DMS53 treated with DMSO at 0.1 percent for 48 hours (cell line): ENCODE measurements at regions not wholly inside any gene's neighbourhood (a gene's known extent, or its start where the extent isn't known, plus 50 kb on each side); places are given as distances from the start of the nearest gene placed in this dataset.

Experiments used
- DNase-seq: peaks from one replicate; lab custom pipeline; 2025; ENCODE audit not compliant: unreplicated experiment; lab: John Stamatoyannopoulos, UW

- no peak for DNase-seq
These were observed 581.6 kb upstream of the PSMD7 start for GRCh38 chr16:73714976-73715375.

- no peak for DNase-seq
These were observed 582.7 kb upstream of the PSMD7 start for GRCh38 chr16:73713778-73714495.

GRCh38 chr16:73713251-73713650 lies 583.4 kb upstream of the PSMD7 start:
- DNase-seq: no peak

DNA sequence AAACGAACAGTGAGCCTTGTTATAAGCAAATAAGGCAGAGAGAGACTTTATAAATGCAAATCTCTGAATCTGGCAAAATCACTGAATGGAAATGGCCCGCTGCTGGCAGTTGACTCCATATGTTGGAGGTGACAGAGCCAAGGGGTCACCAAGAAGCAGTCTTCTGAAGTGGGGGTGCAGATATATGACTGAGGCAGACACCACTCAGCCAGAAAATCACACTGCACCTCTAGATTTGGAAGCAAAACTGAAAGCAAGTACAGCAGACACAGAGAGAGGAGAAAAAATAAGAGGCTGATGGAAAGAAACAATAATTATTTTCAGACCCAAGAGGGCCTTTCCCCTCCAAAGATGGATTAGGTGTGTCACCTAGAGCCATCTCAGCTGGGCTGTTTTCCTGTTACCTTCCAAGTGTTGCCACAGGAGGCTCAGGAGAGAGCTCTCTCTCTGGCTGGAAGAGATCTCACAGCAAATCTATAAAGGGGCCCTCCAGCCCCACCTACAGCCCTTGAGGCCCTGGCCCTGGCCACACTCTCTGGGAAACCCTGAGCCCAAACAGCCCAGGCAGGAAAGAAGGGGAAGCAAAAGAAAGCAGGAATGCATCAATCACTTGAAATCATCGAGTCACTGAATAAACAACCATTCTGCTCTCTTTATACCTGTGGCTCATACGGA lies 585.1 kb upstream of the PSMD7 start:
- DNase-seq: no peak

GRCh38 chr16:73710526-73710925 lies 586.1 kb upstream of the PSMD7 start:
- no peak for DNase-seq

DNA sequence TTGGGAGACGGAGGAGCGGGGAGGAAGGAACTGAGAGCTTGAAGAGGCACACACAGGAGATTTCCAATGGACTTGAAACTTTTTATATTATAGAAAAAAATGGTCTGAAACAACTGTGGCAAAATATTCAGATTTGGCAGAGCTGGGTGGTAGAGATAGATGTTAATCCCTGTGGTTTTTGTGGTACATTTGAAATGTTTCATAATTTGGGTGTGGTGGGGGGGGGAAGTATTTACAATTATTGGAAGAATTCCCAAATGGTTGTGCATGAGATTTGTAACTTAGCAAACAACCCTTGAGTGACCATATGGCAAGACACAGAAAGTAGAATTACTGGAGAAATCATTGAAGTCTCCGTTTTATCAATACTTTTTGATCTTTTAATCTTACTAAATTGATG lies 588.8 kb upstream of the PSMD7 start:
- no peak for DNase-seq

DNA sequence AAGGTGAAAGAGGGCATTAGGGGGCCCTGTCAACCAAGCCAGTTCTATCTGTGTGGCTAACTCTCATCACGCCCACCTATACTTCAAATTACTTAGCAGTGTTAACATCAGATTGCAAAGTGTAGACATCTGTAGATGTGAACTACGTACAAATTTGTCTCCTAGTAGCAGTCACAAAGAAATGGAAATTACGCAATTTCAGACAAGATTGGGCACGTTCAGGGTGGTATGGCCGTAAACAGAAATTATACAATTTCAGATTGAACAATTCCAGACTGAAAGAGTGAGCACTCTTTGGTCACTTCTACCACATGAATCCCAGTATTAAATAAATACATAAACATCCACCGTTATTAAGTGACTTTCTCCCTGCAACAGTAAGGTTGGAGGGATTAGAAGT lies 592.7 kb upstream of the PSMD7 start:
- DNase-seq: no peak

GRCh38 chr16:73697336-73697735 lies 599.3 kb upstream of the PSMD7 start:
- peak; percentile 6 for DNase-seq

DNA sequence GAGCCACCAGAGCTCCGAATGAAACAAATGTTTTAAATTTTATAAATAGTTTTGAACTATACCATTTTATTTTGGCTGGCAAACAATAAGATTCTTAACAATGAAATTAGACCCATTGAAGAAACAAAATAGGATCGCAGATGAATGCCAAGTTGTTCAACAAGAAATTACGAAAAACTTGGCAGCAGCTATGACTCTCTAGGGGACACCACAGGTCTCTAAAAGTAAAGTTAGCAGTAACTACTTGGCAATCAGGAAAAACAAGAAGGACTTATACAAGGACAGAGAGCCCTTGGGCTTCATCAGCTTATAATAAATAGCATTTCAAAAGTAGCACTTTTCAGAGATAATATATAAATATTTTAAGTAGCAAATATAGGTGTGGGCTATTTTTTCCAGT lies 603.8 kb upstream of the PSMD7 start:
- no peak for DNase-seq

DNA sequence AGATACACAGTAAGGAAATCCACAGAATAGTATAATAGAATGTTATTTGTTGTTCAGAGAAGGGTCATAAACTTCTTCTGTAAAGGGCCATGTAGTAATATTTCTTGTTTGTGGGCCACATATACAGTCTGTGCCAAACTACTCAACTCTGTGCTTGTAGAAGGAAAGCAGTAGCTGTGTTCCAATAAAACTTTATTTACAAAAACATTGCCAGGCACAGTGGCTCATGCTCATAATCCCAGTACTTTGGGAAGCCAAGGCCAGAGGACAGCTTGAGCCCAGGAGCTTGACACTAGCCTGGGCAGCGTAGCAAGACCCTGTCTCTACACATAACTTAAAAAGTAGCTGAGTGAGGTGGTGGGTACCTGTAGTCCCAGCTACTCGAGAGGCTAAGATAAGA lies 612.8 kb upstream of the PSMD7 start:
- no peak for DNase-seq

GRCh38 chr16:73672135-73672534 lies 624.2 kb upstream of the ZFHX3 start:
- DNase-seq: no peak

DNA sequence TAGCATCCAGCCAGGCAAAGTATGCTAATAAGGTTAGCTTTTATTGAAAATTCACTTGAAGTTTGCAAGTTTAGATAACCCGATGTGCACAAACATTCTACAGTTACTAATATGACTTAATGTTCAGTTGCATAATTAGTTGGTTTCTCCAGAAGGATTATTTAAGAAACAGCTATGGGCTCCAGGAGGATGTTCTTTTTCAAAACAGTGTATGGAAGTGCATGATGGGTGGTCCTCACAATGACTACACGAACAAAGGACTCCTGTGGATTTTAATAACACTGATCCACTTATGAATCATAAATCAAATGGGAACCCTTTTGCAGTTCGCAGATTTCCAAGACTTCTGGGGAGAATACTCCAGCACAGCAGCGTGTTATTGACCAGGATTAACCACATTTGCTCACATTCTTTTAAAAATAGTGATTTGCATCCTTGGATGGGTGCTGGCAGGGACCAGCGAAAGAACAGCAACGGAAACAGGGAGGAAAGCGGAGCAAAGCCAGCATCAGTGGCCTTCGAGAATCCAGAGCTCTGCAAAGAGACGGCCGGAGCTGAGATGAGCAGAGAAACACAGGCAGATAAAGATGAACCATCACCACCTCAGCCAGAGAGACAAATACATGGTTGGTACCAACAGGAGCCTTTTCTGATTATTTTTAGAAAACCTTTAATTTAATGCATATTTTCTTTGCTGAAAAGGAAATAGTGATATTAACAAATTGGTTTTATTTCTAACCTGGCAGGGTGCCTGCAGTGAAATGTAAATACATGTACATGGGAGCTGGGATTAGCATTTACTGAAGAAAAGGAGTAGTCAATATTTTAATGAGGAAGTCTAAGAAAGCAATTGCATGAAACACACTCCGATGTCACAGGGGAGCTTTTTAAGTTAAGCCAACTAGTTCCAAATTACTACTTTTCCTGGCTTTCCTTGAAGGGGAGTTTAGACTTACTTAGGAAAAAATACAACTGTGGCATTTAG lies 623.2 kb upstream of the ZFHX3 start:
- no peak for DNase-seq

GRCh38 chr16:73669535-73670274 lies 621.8 kb upstream of the ZFHX3 start:
- DNase-seq: no peak

DNA sequence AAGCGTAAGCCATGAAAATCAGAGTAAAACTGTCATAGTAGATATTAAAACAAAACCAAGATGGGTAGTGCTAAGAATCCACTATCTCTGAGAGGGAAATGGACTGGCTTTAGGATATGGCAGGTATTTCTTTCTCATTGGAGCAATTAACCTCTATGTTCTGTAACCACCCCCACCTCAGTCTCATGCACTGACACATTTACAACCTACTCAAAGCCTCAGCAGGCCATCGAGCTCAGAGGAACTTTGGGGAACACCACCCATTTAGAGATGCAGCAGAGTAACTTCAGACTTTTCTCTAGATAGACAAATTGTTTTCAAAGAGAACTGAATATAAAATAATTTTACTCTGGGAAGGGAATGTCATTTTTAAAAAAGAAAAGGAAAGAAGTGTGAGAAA lies 615.8 kb upstream of the ZFHX3 start:
- DNase-seq: no peak

- no peak for DNase-seq
These were observed 588.3 kb upstream of the ZFHX3 start for GRCh38 chr16:73636196-73636595.

DNA sequence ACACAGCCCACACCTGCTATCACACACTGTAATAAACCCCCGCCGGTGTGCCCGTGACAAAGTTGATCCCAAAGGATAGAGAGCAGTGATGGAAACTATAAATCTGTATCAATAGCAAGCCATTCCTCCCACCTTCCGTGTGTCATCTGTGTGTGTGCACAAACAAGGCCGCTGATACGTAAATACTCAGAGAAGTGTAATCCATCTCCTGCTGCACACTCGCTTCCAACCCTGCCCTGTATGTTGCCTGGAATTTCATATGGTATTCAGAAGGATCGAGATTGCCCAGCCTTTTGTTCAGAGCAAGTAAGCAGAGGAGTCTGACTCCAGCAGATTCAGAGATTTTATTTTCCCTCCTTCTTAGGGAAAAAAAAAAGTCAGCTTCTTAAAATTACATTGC lies 581.1 kb upstream of the ZFHX3 start:
- no peak for DNase-seq

DNA sequence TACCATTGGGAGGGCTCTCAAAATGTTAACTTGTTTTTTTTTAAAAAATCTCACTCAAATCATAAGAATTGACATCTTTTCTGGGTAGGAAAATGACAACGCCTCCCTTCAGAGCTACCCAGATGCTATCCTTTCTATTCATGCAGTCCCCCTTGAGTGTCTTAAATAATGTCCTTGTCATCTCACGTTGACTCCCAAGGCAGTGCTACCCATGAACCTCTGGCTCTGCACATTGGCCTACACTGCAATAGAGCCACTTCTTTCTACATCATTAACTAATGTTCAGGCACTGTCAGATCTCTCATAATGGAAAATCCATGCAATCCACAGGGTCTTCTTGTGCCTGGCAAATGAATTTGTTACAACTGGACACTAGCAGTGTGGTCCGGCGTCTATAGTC lies 569.8 kb upstream of the ZFHX3 start:
- DNase-seq: no peak

DNA sequence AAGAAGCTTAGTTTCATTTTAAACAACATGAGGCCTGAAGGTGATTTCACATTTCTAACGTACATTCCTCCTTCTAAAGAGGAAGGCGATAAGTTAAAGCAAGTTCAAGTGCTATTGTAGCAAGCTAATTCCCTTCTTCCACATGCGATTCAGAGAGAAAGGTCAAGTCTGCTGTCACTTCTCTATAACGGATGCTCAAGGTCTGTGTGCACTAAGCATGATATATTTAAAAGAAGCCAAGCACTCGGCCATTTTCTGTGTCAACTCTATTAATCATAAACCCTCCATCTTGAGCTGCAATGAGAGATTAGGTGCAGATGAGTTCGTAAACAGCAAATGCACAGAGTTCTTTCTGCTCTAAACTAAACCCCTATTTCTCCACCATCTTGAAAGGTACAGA lies 568.8 kb upstream of the ZFHX3 start:
- DNase-seq: no peak

DNA sequence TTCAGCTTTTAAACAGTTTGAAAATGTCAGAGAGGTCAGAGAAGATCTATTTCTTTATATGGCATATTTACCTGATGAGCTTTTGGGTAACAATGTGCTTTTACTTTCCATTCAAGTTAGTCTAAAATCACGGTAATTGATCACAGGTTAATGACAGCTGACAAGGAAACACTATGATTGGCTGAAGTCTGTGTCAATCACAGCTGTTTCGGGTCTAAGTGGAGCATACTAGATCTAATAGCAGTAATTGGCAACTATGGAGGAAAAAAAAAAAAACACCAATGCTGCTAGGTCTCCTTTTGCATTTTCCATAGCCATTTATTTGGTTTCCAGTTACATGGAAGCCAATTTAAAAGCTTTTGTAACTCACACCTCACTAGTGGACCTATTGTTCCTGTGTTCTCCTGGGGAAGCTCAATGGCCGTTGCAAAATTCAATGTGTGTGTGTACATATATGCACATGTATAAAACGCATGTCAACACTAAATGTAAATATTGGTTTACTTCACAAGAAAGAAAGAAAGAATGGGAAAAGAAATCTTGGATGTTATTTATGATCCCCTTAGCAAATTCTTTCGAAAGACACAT lies 568.3 kb upstream of the ZFHX3 start:
- DNase-seq: no peak

GRCh38 chr16:73615071-73615940 lies 567.4 kb upstream of the ZFHX3 start:
- DNase-seq: no peak
